Pancreas (tissue), 10 donors: ENCODE measurements at regions not wholly inside any gene's neighbourhood (a gene's known extent, or its start where the extent isn't known, plus 50 kb on each side); places are given as distances from the start of the nearest gene placed in this dataset.

Source experiments
- ATAC-seq, 4 donors: fragments of 200-7000 bp; cut with Tn5 transposase; one replicate each; pipeline versions ENCODE4 v1.8.0 to v1.9.1; 2020; ENCODE audit warnings: mild to moderate bottlenecking in 4 of 4, moderate library complexity in 4 of 4
- DNase-seq, 6 donors: peaks; one replicate each; pipeline ENCODE4 v3.0.0-alpha.2; 2020
- FAIRE-seq: peaks from 2 replicates; lab custom pipeline; 2012; peaks lifted over from hg19 to GRCh38; lab: Jason Lieb, UNC
- H3K27ac ChIP-seq, 4 donors: fragments of 200-600 bp; sonication (generic); 1 replicate in 3 of 4; 2 replicates in 1 of 4; pipeline versions ENCODE4 v1.5.0 to v1.8.0; 2020
- H3K27me3 ChIP-seq, 4 donors: fragments of 200-600 bp; one replicate each; pipeline ENCODE4 v1.8.0; 2021
- H3K36me3 ChIP-seq, 3 donors: fragments of 200-600 bp; sonication (generic) in 1 of 3; one replicate each; pipeline versions ENCODE4 v1.5.0 to v1.8.0; 2020 to 2021
- H3K4me1 ChIP-seq, 3 donors: fragments of 200-600 bp; one replicate each; pipeline ENCODE4 v1.8.0; 2021
- H3K4me3 ChIP-seq, 4 donors: fragments of 200-600 bp; sonication (generic) in 2 of 4; one replicate each; pipeline versions ENCODE4 v1.5.0 to v1.8.0; 2020 to 2021
- H3K9me3 ChIP-seq, 4 donors: fragments of 200-600 bp; one replicate each; pipeline ENCODE4 v1.8.0; 2021
- CTCF ChIP-seq, 4 donors: fragments of 200-600 bp; sonication (generic) in 3 of 4; IDR thresholded peaks; one replicate each; pipeline versions ENCODE4 v1.5.0 to v1.8.0; 2021; ENCODE audit warnings: antibody characterized with exemption in 4 of 4
- WGBS, 2 donors: extraction: QIAGEN DNeasy Blood & Tissue Kit; methylation state at CpG; one replicate each; pipeline ENCODE4 v1.1.7; 2013; 5-methylcytosine and 5-hydroxymethylcytosine counted together
- intact Hi-C, 3 donors: fragments of 100-400 bp; cut with DNase I; formaldehyde crosslinking; loops; one replicate each; pipeline versions ENCODE4 v1.11.1 to v1.14.2; 2022
- donor health status: healthy with polysubstance abuse.
- donor health status: DM: no; HTN: no; CAD: no; lungs with moderate emphysema.
- donor health status: DM: no; HTN: no; CAD: no.
- donor health status: control.
- donor health status: control.
- donor health status: Bipolar disorder and iron deficiency.
- donor health status: DM: yes; HTN: yes; CAD: no.
- donor health status: DM: no; HTN: no; CAD: no.
- donor health status: DM: no; HTN: no; CAD: no.
- donor health status: DM: yes; HTN: yes; CAD: no.

GRCh38 chr15:31590609-31591008 is 264.0 kb downstream of the KLF13 start:
- Histone ChIP-seq H3K4me1 (no peaks in the 10 kb centered on the region), H3K4me3 (no peak overlapping the region), H3K27me3 (no peaks in the 10 kb centered on the region), H3K36me3 (no peaks in the 10 kb centered on the region), H3K27ac (no peak overlapping the region), H3K9me3 (no peaks in the 10 kb centered on the region)
- no peak for FAIRE-seq
- ATAC-seq, result no peak
- no peak for TF ChIP-seq CTCF (IDR thresholded peaks at IDR 0.05)
- WGBS, 2 donors, result 77 to 81% methylated on average over 4 of the region's 4 CpGs
- intact Hi-C loops, result no loop called here
- no peak for DNase-seq

- no peak for FAIRE-seq
- no peaks in the 10 kb centered on the region for H3K27me3 ChIP-seq
- TF ChIP-seq CTCF (IDR thresholded peaks at IDR 0.05), result no peak
- H3K27ac ChIP-seq, result no peak overlapping the region
- DNase-seq, result no peak
- intact Hi-C loops, result no loop called here
- H3K9me3 ChIP-seq, result no peaks in the 10 kb centered on the region
- H3K4me1 ChIP-seq, result no peaks in the 10 kb centered on the region
- ATAC-seq, result no peak
- no peaks in the 10 kb centered on the region for H3K36me3 ChIP-seq
- no peak overlapping the region for H3K4me3 ChIP-seq
Measured at GRCh38 chr15:31591908-31592307, 265.3 kb downstream of the KLF13 start.

- no peak for DNase-seq
- 92 to 97% methylated on average over 1 of the region's 1 CpG for WGBS, 2 donors
- no peak for ATAC-seq
- Histone ChIP-seq H3K4me3 (no peak overlapping the region), H3K4me1 (no peaks in the 10 kb centered on the region), H3K27me3 (no peaks in the 10 kb centered on the region), H3K9me3 (no peaks in the 10 kb centered on the region), H3K36me3 (no peaks in the 10 kb centered on the region), H3K27ac (no peak overlapping the region)
- FAIRE-seq, result no peak
- no peak for TF ChIP-seq CTCF (IDR thresholded peaks at IDR 0.05)
- intact Hi-C loops, result no loop called here
Measured at GRCh38 chr15:31597466-31597865, 270.8 kb downstream of the KLF13 start.

DNA sequence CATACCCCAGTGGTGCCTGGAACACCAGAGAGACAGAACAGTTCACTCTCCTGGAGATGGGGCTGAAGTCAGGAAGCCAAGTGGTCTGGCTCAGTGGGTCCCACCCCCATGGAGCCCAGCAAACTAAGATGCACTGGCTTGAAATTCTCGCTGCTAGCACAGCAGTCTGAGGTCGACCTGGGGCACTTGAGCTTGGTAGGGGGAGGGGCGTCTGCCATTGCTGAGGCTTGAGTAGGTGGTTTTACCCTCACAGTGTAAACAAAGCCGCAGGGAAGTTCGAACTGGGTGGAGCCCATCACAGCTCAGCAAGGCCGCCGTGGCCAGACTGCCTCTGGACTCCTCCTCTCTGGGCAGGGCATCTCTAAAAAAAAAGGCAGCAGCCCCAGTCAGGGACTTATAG is 272.0 kb downstream of the KLF13 start:
- DNase-seq, result no peak
- 48 to 53% methylated on average over 7 of the region's 7 CpGs for WGBS, 2 donors
- no peaks in the 10 kb centered on the region for H3K27me3 ChIP-seq
- H3K4me3 ChIP-seq, result no peak overlapping the region
- no peak for ATAC-seq
- H3K27ac ChIP-seq, result no peak overlapping the region
- no peak for TF ChIP-seq CTCF (IDR thresholded peaks at IDR 0.05)
- H3K4me1 ChIP-seq, result no peaks in the 10 kb centered on the region
- intact Hi-C loops, result no loop called here
- FAIRE-seq, result no peak
- no peaks in the 10 kb centered on the region for H3K36me3 ChIP-seq
- H3K9me3 ChIP-seq, result no peaks in the 10 kb centered on the region

- intact Hi-C loops, result no loop called here
- 61 to 69% methylated on average over 9 of the region's 9 CpGs for WGBS, 2 donors
- DNase-seq (no peak), ATAC-seq (peak in 1 of 4 donors; percentile 27), FAIRE-seq (no peak)
- no peaks in the 10 kb centered on the region for H3K9me3 ChIP-seq
- no peaks in the 10 kb centered on the region for H3K4me1 ChIP-seq
- TF ChIP-seq CTCF (IDR thresholded peaks at IDR 0.05), result no peak
- no peak overlapping the region for H3K27ac ChIP-seq
- H3K36me3 ChIP-seq, result no peaks in the 10 kb centered on the region
- H3K27me3 ChIP-seq, result no peaks in the 10 kb centered on the region
- H3K4me3 ChIP-seq, result no peak overlapping the region
Measured at GRCh38 chr15:31605467-31605931, 278.9 kb downstream of the KLF13 start.
